HepG2 (cell line): ENCODE measurements at regions not wholly inside any gene's neighbourhood (a gene's known extent, or its start where the extent isn't known, plus 50 kb on each side); places are given as distances from the start of the nearest gene placed in this dataset.

Experiments used
- CBX5 ChIP-seq: sonication (generic); formaldehyde crosslinking; IDR thresholded peaks from 2 replicates; pipeline ENCODE4 v1.4.0; 2020; ENCODE audit warnings: missing genetic modification reagents, borderline replicate concordance
- FOXJ3 ChIP-seq: sonication (generic); formaldehyde crosslinking; IDR thresholded peaks from 2 replicates; pipeline ENCODE4 v1.4.0; 2020; ENCODE audit warnings: missing genetic modification reagents, mild to moderate bottlenecking, borderline replicate concordance
- FOXO4 ChIP-seq: sonication (generic); formaldehyde crosslinking; conservative IDR thresholded peaks from 2 replicates; pipeline ENCODE4 v1.8.1; 2023; ENCODE audit warnings: missing genetic modification reagents
- HBP1 ChIP-seq: IDR thresholded peaks from 2 replicates; pipeline ENCODE4 v1.6.1; 2016; ENCODE audit warnings: low read depth, control low read depth
- MED8 ChIP-seq: sonication (generic); formaldehyde crosslinking; IDR thresholded peaks from 2 replicates; pipeline ENCODE4 v1.8.1; 2023; ENCODE audit warnings: mild to moderate bottlenecking, missing genetic modification reagents; ENCODE audit not compliant: insufficient replicate concordance
- POLR2AphosphoS5 ChIP-seq: IDR thresholded peaks from 2 replicates; pipeline ENCODE4 v1.6.1; 2012; ENCODE audit warnings: low read depth, low read length
- SP2 ChIP-seq: sonication (generic); formaldehyde crosslinking; IDR thresholded peaks from 2 replicates; pipeline ENCODE4 v1.5.1; 2020; ENCODE audit warnings: mild to moderate bottlenecking, missing genetic modification reagents
- YY1 ChIP-seq: IDR thresholded peaks from 2 replicates; pipeline ENCODE4 v1.6.1; 2011; ENCODE audit warnings: low read length, low read depth, moderate library complexity, mild to moderate bottlenecking; ENCODE audit not compliant: insufficient read depth, insufficient replicate concordance
- ZKSCAN8 ChIP-seq: IDR thresholded peaks from 2 replicates; pipeline ENCODE4 v1.6.1; 2016; ENCODE audit warnings: borderline replicate concordance, missing genetic modification reagents, missing compliant biosample characterization
- ZNF282 ChIP-seq: fragments of 450-650 bp; IDR thresholded peaks from 2 replicates; pipeline ENCODE4 v1.6.1; 2018; ENCODE audit not compliant: partially characterized antibody
- ZNF44 ChIP-seq: sonication (generic); formaldehyde crosslinking; IDR thresholded peaks from 2 replicates; pipeline ENCODE4 v1.5.1; 2020; ENCODE audit warnings: mild to moderate bottlenecking, missing genetic modification reagents
- ZNF513 ChIP-seq: sonication (generic); formaldehyde crosslinking; conservative IDR thresholded peaks from 2 replicates; pipeline ENCODE4 v1.5.0; 2020; ENCODE audit warnings: missing genetic modification reagents

GRCh38 chr12:29907461-29907860 is 123.7 kb upstream of the TMTC1 start:
- no peak for TF ChIP-seq CBX5 (CRISPR knock-in tag)
- no peak for TF ChIP-seq ZNF513 (CRISPR knock-in tag)
- no peak for TF ChIP-seq FOXO4 (CRISPR knock-in tag)
- TF ChIP-seq HBP1 (CRISPR knock-in tag), result no peak
- no peak for TF ChIP-seq ZNF44
- no peak for TF ChIP-seq FOXJ3 (CRISPR knock-in tag)
- TF ChIP-seq SP2 (CRISPR knock-in tag), result no peak
- TF ChIP-seq YY1, result no peak
- no peak for TF ChIP-seq MED8 (CRISPR knock-in tag)
- TF ChIP-seq ZNF282, result no peak
- TF ChIP-seq ZKSCAN8, result no peak
- no peak for TF ChIP-seq POLR2AphosphoS5
